ENCODE measurements at regions not wholly inside any gene's neighbourhood (a gene's known extent, or its start where the extent isn't known, plus 50 kb on each side); places are given as distances from the start of the nearest gene placed in this dataset.

- Histone ChIP-seq H3K27ac (ENCODE audit: low read depth in 1 of 2, low read length in 2 of 2) (no peak overlapping the region), H3K4me1 (ENCODE audit: control insufficient read depth in 1 of 2, insufficient read depth in 2 of 2, low read length in 2 of 2) (no peaks in the 10 kb centered on the region), H3K4me2 (replicated peaks; ENCODE audit: extremely low read depth, low read length, poor library complexity, severe bottlenecking) (no peak overlapping the region), H3K27me3 (ENCODE audit: control insufficient read depth in 2 of 2, insufficient read depth in 2 of 2, low read length in 2 of 2) (no peaks in the 10 kb centered on the region), H3K36me3 (replicated peaks in 1 of 2; ENCODE audit: control insufficient read depth in 1 of 2, insufficient read depth in 2 of 2, low read length in 2 of 2) (no peaks in the 10 kb centered on the region), H3K9me3 (replicated peaks in 1 of 2; ENCODE audit: control insufficient read depth in 1 of 2, insufficient read depth in 1 of 2, low read length in 2 of 2) (no peaks in the 10 kb centered on the region), H3K4me3 (replicated peaks in 1 of 3; ENCODE audit: low read depth in 2 of 3, low read length in 3 of 3) (no peak overlapping the region), H2AFZ (ENCODE audit: insufficient read depth, low read depth, low read length, poor library complexity, severe bottlenecking) (no peak overlapping the region), H3K79me2 (ENCODE audit: insufficient read depth, low read length) (no peaks in the 10 kb centered on the region), H3K9ac (ENCODE audit: insufficient read depth, low read length, poor library complexity, severe bottlenecking) (no peak overlapping the region), H4K20me1 (ENCODE audit: insufficient read depth, low read length) (no peaks in the 10 kb centered on the region)
- no peaks in the 10 kb centered on the region for H3K36me3 Mint-ChIP-seq
- H3K27me3 Mint-ChIP-seq (ENCODE audit: low read depth in 3 of 3): no peaks in the 10 kb centered on the region
- intact Hi-C loops (cut with micrococcal nuclease): no loop called here
- no peak overlapping the region for H3K4me3 Mint-ChIP-seq
- no peak for DNase-seq
- 87% methylated on average over 3 of the region's 4 CpGs for WGBS (ENCODE audit: insufficient coverage)
- no peak overlapping the region for H3K27ac Mint-ChIP-seq
- peaks cover 0 to 3% (median 0%) of the 10 kb centered on the region in 7 donors for H3K9me3 Mint-ChIP-seq
- TF ChIP-seq CTCF (IDR thresholded peaks at IDR 0.05): no peak
- no peaks in the 10 kb centered on the region for H3K4me1 Mint-ChIP-seq
These were observed 83.0 kb downstream of the CNTN3 start for GRCh38 chr3:74531491-74531890.

GRCh38 chr3:74529145-74529544, 85.3 kb downstream of the CNTN3 start:
- Mint-ChIP-seq H3K4me3 (no peak overlapping the region), H3K27ac (no peak overlapping the region), H3K4me1 (no peaks in the 10 kb centered on the region), H3K9me3 (peaks cover 0 to 3% (median 0%) of the 10 kb centered on the region in 7 donors), H3K36me3 (no peaks in the 10 kb centered on the region), H3K27me3 (ENCODE audit: low read depth in 3 of 3) (no peaks in the 10 kb centered on the region)
- 60% methylated on average over 1 of the region's 3 CpGs for WGBS (ENCODE audit: insufficient coverage)
- no peak for TF ChIP-seq CTCF (IDR thresholded peaks at IDR 0.05)
- Histone ChIP-seq H3K4me3 (replicated peaks in 1 of 3; ENCODE audit: low read depth in 2 of 3, low read length in 3 of 3) (no peak overlapping the region), H4K20me1 (ENCODE audit: insufficient read depth, low read length) (no peaks in the 10 kb centered on the region), H3K9me3 (replicated peaks in 1 of 2; ENCODE audit: control insufficient read depth in 1 of 2, insufficient read depth in 1 of 2, low read length in 2 of 2) (no peaks in the 10 kb centered on the region), H3K4me1 (ENCODE audit: control insufficient read depth in 1 of 2, insufficient read depth in 2 of 2, low read length in 2 of 2) (no peaks in the 10 kb centered on the region), H3K9ac (ENCODE audit: insufficient read depth, low read length, poor library complexity, severe bottlenecking) (no peak overlapping the region), H3K4me2 (replicated peaks; ENCODE audit: extremely low read depth, low read length, poor library complexity, severe bottlenecking) (no peak overlapping the region), H3K79me2 (ENCODE audit: insufficient read depth, low read length) (no peaks in the 10 kb centered on the region), H3K27ac (ENCODE audit: low read depth in 1 of 2, low read length in 2 of 2) (no peak overlapping the region), H3K36me3 (replicated peaks in 1 of 2; ENCODE audit: control insufficient read depth in 1 of 2, insufficient read depth in 2 of 2, low read length in 2 of 2) (no peaks in the 10 kb centered on the region), H3K27me3 (ENCODE audit: control insufficient read depth in 2 of 2, insufficient read depth in 2 of 2, low read length in 2 of 2) (no peaks in the 10 kb centered on the region), H2AFZ (ENCODE audit: insufficient read depth, low read depth, low read length, poor library complexity, severe bottlenecking) (no peak overlapping the region)
- intact Hi-C loops (cut with micrococcal nuclease): no loop called here
- DNase-seq: no peak

Data from CD14-positive monocyte (primary cell).